ENCODE measurements at regions not wholly inside any gene's neighbourhood (a gene's known extent, or its start where the extent isn't known, plus 50 kb on each side); places are given as distances from the start of the nearest gene placed in this dataset.

- Histone ChIP-seq H4K20me1 (ENCODE audit: insufficient read depth, low read length) (no peaks in the 10 kb centered on the region), H2AFZ (ENCODE audit: low read depth, low read length) (no peak overlapping the region), H3K27ac (ENCODE audit: low read length) (no peak overlapping the region), H3K79me2 (ENCODE audit: low read length) (no peaks in the 10 kb centered on the region), H3K4me2 (ENCODE audit: low read length) (no peak overlapping the region), H3K9ac (ENCODE audit: low read length) (no peak overlapping the region), H3K4me1 (ENCODE audit: low read length) (no peaks in the 10 kb centered on the region), H3K9me3 (ENCODE audit: insufficient read depth, low read length) (no peaks in the 10 kb centered on the region), H3K36me3 (replicated peaks; ENCODE audit: low read depth, low read length) (no peaks in the 10 kb centered on the region), H3K27me3 (ENCODE audit: low read depth, low read length) (no peaks in the 10 kb centered on the region), H3K4me3 (ENCODE audit: low read length) (no peak overlapping the region)
- TF ChIP-seq EZH2phosphoT487 (IDR thresholded peaks at IDR 0.05; ENCODE audit: low read depth) (no peak), CTCF (IDR thresholded peaks at IDR 0.05; ENCODE audit: low read depth, low read length) (no peak)
These were observed 113.0 kb upstream of the EYA4 start for GRCh38 chr6:133128191-133128590.

- no peak overlapping the region for H2AFZ ChIP-seq (ENCODE audit: low read depth, low read length)
- H3K79me2 ChIP-seq (ENCODE audit: low read length) = no peaks in the 10 kb centered on the region
- H3K4me1 ChIP-seq (ENCODE audit: low read length) = no peaks in the 10 kb centered on the region
- TF ChIP-seq EZH2phosphoT487 (IDR thresholded peaks at IDR 0.05; ENCODE audit: low read depth) (no peak), CTCF (IDR thresholded peaks at IDR 0.05; ENCODE audit: low read depth, low read length) (no peak)
- H3K4me3 ChIP-seq (ENCODE audit: low read length) = no peak overlapping the region
- no peaks in the 10 kb centered on the region for H4K20me1 ChIP-seq (ENCODE audit: insufficient read depth, low read length)
- no peaks in the 10 kb centered on the region for H3K9me3 ChIP-seq (ENCODE audit: insufficient read depth, low read length)
- no peaks in the 10 kb centered on the region for H3K27me3 ChIP-seq (ENCODE audit: low read depth, low read length)
- H3K9ac ChIP-seq (ENCODE audit: low read length) = no peak overlapping the region
- no peak overlapping the region for H3K27ac ChIP-seq (ENCODE audit: low read length)
- H3K4me2 ChIP-seq (ENCODE audit: low read length) = no peak overlapping the region
- no peaks in the 10 kb centered on the region for H3K36me3 ChIP-seq (replicated peaks; ENCODE audit: low read depth, low read length)
These were observed 111.6 kb upstream of the EYA4 start for GRCh38 chr6:133129556-133129955.

- no peak for TF ChIP-seq EZH2phosphoT487 (IDR thresholded peaks at IDR 0.05; ENCODE audit: low read depth)
- no peak for TF ChIP-seq CTCF (IDR thresholded peaks at IDR 0.05; ENCODE audit: low read depth, low read length)
- H3K9me3 ChIP-seq (ENCODE audit: insufficient read depth, low read length) = no peaks in the 10 kb centered on the region
- no peak overlapping the region for H3K27ac ChIP-seq (ENCODE audit: low read length)
- H3K9ac ChIP-seq (ENCODE audit: low read length) = no peak overlapping the region
- H3K4me3 ChIP-seq (ENCODE audit: low read length) = no peak overlapping the region
- no peaks in the 10 kb centered on the region for H3K27me3 ChIP-seq (ENCODE audit: low read depth, low read length)
- no peak overlapping the region for H2AFZ ChIP-seq (ENCODE audit: low read depth, low read length)
- no peak overlapping the region for H3K4me2 ChIP-seq (ENCODE audit: low read length)
- H3K4me1 ChIP-seq (ENCODE audit: low read length) = no peaks in the 10 kb centered on the region
- H3K36me3 ChIP-seq (replicated peaks; ENCODE audit: low read depth, low read length) = no peaks in the 10 kb centered on the region
- no peaks in the 10 kb centered on the region for H3K79me2 ChIP-seq (ENCODE audit: low read length)
- H4K20me1 ChIP-seq (ENCODE audit: insufficient read depth, low read length) = no peaks in the 10 kb centered on the region
These were observed 110.3 kb upstream of the EYA4 start for GRCh38 chr6:133130863-133131262.

- Histone ChIP-seq H3K4me1 (ENCODE audit: low read length) (no peaks in the 10 kb centered on the region), H3K36me3 (replicated peaks; ENCODE audit: low read depth, low read length) (no peaks in the 10 kb centered on the region), H2AFZ (ENCODE audit: low read depth, low read length) (no peak overlapping the region), H3K79me2 (ENCODE audit: low read length) (no peaks in the 10 kb centered on the region), H3K27me3 (ENCODE audit: low read depth, low read length) (no peaks in the 10 kb centered on the region), H3K4me2 (ENCODE audit: low read length) (no peak overlapping the region), H3K27ac (ENCODE audit: low read length) (no peak overlapping the region), H4K20me1 (ENCODE audit: insufficient read depth, low read length) (no peaks in the 10 kb centered on the region), H3K9me3 (ENCODE audit: insufficient read depth, low read length) (no peaks in the 10 kb centered on the region), H3K4me3 (ENCODE audit: low read length) (no peak overlapping the region), H3K9ac (ENCODE audit: low read length) (no peak overlapping the region)
- no peak for TF ChIP-seq EZH2phosphoT487 (IDR thresholded peaks at IDR 0.05; ENCODE audit: low read depth)
- no peak for TF ChIP-seq CTCF (IDR thresholded peaks at IDR 0.05; ENCODE audit: low read depth, low read length)
These were observed 109.3 kb upstream of the EYA4 start for GRCh38 chr6:133131621-133132465.
